IMR-90 (cell line): ENCODE measurements at regions not wholly inside any gene's neighbourhood (a gene's known extent, or its start where the extent isn't known, plus 50 kb on each side); places are given as distances from the start of the nearest gene placed in this dataset.

Experiments
- ATAC-seq: fragments of 200-7000 bp; cut with Tn5 transposase; 2 replicates; pipeline ENCODE4 v1.9.1; 2020; ENCODE audit warnings: low read depth, mild to moderate bottlenecking, moderate library complexity
- BruUV-seq: library from RNA; stranded (reverse); fragments of 400-500 nt; replicated peaks from 2 replicates; lab custom pipeline; 2021; lab: Mats Ljungman, UMichigan
- CTCF ChIA-PET: fragments of 300-600 bp; formaldehyde crosslinking; extraction: SDS; loops from one replicate; lab custom pipeline; 2021; ENCODE audit warnings: antibody characterized with exemption; lab: Yijun Ruan, JAX
- POLR2A ChIA-PET: fragments of 300-600 bp; sonication (Branson Sonifier 250); formaldehyde crosslinking; loops from one replicate; lab custom pipeline; 2022; ENCODE audit warnings: antibody characterized with exemption; ENCODE audit not compliant: unreplicated experiment; lab: Charles Lee
- DNase-seq: peaks from one replicate; pipeline ENCODE4 v3.0.0; 2013
- H2AFZ ChIP-seq: replicated peaks from 2 replicates; pipeline ENCODE3; 2013; ENCODE audit warnings: low read length, mild to moderate bottlenecking; ENCODE audit not compliant: poor library complexity
- H2AK5ac ChIP-seq: 2 replicates; pipeline ENCODE4 v1.6.1; 2013; ENCODE audit warnings: low read depth, low read length, inconsistent platforms
- H2AK9ac ChIP-seq: replicated peaks from 2 replicates; pipeline ENCODE3; 2013; ENCODE audit warnings: mild to moderate bottlenecking, low read depth, low read length, moderate library complexity; ENCODE audit not compliant: poor library complexity
- H2BK120ac ChIP-seq: 2 replicates; pipeline ENCODE4 v1.6.1; 2013; ENCODE audit warnings: low read depth, low read length, inconsistent platforms
- H2BK15ac ChIP-seq: 3 replicates; pipeline ENCODE4 v1.6.1; 2013; ENCODE audit warnings: low read depth, low read length, inconsistent platforms
- H2BK20ac ChIP-seq: 2 replicates; pipeline ENCODE4 v1.6.1; 2013; ENCODE audit warnings: low read depth, mild to moderate bottlenecking, inconsistent platforms, low read length, moderate library complexity
- H2BK5ac ChIP-seq: 2 replicates; pipeline ENCODE4 v1.6.1; 2013; ENCODE audit warnings: mild to moderate bottlenecking, low read depth, low read length, inconsistent platforms; ENCODE audit not compliant: poor library complexity, severe bottlenecking
- H3K14ac ChIP-seq: replicated peaks from 2 replicates; pipeline ENCODE4 v1.6.1; 2013; ENCODE audit warnings: low read depth, low read length, inconsistent platforms
- H3K18ac ChIP-seq: 2 replicates; pipeline ENCODE4 v1.6.1; 2013; ENCODE audit warnings: low read depth, low read length, control low read depth
- H3K23ac ChIP-seq: 2 replicates; pipeline ENCODE4 v1.6.1; 2013; ENCODE audit warnings: low read depth, low read length, inconsistent platforms
- H3K27ac ChIP-seq: 2 replicates; pipeline ENCODE4 v1.5.1; 2013; ENCODE audit warnings: mild to moderate bottlenecking, control low read depth, low read length; ENCODE audit not compliant: insufficient read depth
- H3K27me3 ChIP-seq: 2 replicates; pipeline ENCODE4 v1.6.1; 2013; ENCODE audit warnings: low read length; ENCODE audit not compliant: control insufficient read depth, insufficient read depth
- H3K36me3 ChIP-seq: 2 replicates; pipeline ENCODE4 v1.6.1; 2013; ENCODE audit warnings: low read length, mixed read lengths; ENCODE audit not compliant: control insufficient read depth, insufficient read depth
- H3K4ac ChIP-seq: 2 replicates; pipeline ENCODE4 v1.6.1; 2013; ENCODE audit warnings: low read depth, low read length, inconsistent platforms
- H3K4me1 ChIP-seq: 2 replicates; pipeline ENCODE4 v1.6.1; 2013; ENCODE audit warnings: low read length, mixed read lengths; ENCODE audit not compliant: control insufficient read depth, insufficient read depth
- H3K4me2 ChIP-seq: 2 replicates; pipeline ENCODE4 v1.6.1; 2013; ENCODE audit warnings: low read depth, mild to moderate bottlenecking, control low read depth, low read length, moderate library complexity
- H3K4me3 ChIP-seq: 2 replicates; pipeline ENCODE4 v1.5.1; 2013; ENCODE audit warnings: low read depth, mild to moderate bottlenecking, control low read depth, low read length, moderate library complexity; ENCODE audit not compliant: insufficient read depth
- H3K56ac ChIP-seq: 2 replicates; pipeline ENCODE4 v1.6.1; 2013; ENCODE audit warnings: low read length, inconsistent platforms; ENCODE audit not compliant: insufficient read depth; ENCODE audit errors: extremely low read depth
- H3K79me1 ChIP-seq, 2 experiments: 2 replicates each; pipeline ENCODE4 v1.6.1; 2013; ENCODE audit warnings: low read length in 2 of 2, inconsistent platforms in 1 of 2, low read depth in 1 of 2
- H3K9ac ChIP-seq: 2 replicates; pipeline ENCODE4 v1.6.1; 2013; ENCODE audit warnings: low read depth, low read length, control low read depth
- H3K9me1 ChIP-seq: 2 replicates; pipeline ENCODE4 v1.6.1; 2013; ENCODE audit warnings: low read length, inconsistent platforms; ENCODE audit not compliant: insufficient read depth
- H3K9me3 ChIP-seq: 2 replicates; pipeline ENCODE4 v1.6.1; 2013; ENCODE audit warnings: low read length; ENCODE audit not compliant: control insufficient read depth, insufficient read depth
- H4K20me1 ChIP-seq: 2 replicates; pipeline ENCODE4 v1.6.1; 2013; ENCODE audit warnings: low read length, inconsistent platforms; ENCODE audit not compliant: insufficient read depth
- H4K5ac ChIP-seq: 2 replicates; pipeline ENCODE4 v1.6.1; 2013; ENCODE audit warnings: mild to moderate bottlenecking, low read depth, low read length, control low read depth
- H4K8ac ChIP-seq, 2 experiments: 2 replicates each; pipeline ENCODE4 v1.6.1; 2013; ENCODE audit warnings: low read depth in 2 of 2, low read length in 2 of 2, control low read depth in 1 of 2, inconsistent platforms in 1 of 2
- H4K91ac ChIP-seq: 2 replicates; pipeline ENCODE4 v1.6.1; 2013; ENCODE audit warnings: low read depth, low read length, inconsistent platforms; ENCODE audit not compliant: insufficient read depth
- BHLHE40 ChIP-seq: fragments of 150-350 bp; IDR thresholded peaks from 2 replicates; pipeline ENCODE4 v1.6.1; 2016; ENCODE audit warnings: mild to moderate bottlenecking, low read depth, low read length
- CEBPB ChIP-seq: IDR thresholded peaks from 2 replicates; pipeline ENCODE4 v1.6.1; 2012; ENCODE audit warnings: low read depth, low read length, improper control_type of control experiment
- CHD1 ChIP-seq: IDR thresholded peaks from 2 replicates; pipeline ENCODE4 v1.6.1; 2012; ENCODE audit warnings: low read depth, low read length, improper control_type of control experiment
- CTCF ChIP-seq: conservative IDR thresholded peaks from 2 replicates; pipeline ENCODE4 v1.5.1; 2012; ENCODE audit warnings: mild to moderate bottlenecking, low read depth, low read length, improper control_type of control experiment
- FOS ChIP-seq: fragments of 150-350 bp; IDR thresholded peaks from 2 replicates; pipeline ENCODE4 v1.6.1; 2016; ENCODE audit warnings: low read depth, low read length
- MAFK ChIP-seq: IDR thresholded peaks from 2 replicates; pipeline ENCODE4 v1.6.1; 2012; ENCODE audit warnings: low read depth, low read length, improper control_type of control experiment
- MAZ ChIP-seq: IDR thresholded peaks from 2 replicates; pipeline ENCODE4 v1.6.1; 2012; ENCODE audit warnings: low read depth, mild to moderate bottlenecking, low read length, improper control_type of control experiment, moderate library complexity, borderline replicate concordance
- MXI1 ChIP-seq: IDR thresholded peaks from 2 replicates; pipeline ENCODE4 v1.6.1; 2012; ENCODE audit warnings: low read depth, mild to moderate bottlenecking, low read length, moderate library complexity, borderline replicate concordance
- NFE2L2 ChIP-seq: fragments of 150-350 bp; IDR thresholded peaks from 2 replicates; pipeline ENCODE4 v1.6.1; 2016; ENCODE audit warnings: low read depth, mild to moderate bottlenecking, low read length
- POLR2A ChIP-seq: IDR thresholded peaks from 2 replicates; pipeline ENCODE4 v1.6.1; 2012; ENCODE audit warnings: mild to moderate bottlenecking, low read depth, low read length
- RAD21 ChIP-seq: IDR thresholded peaks from 2 replicates; pipeline ENCODE4 v1.6.1; 2012; ENCODE audit warnings: low read length, improper control_type of control experiment
- RCOR1 ChIP-seq: IDR thresholded peaks from 2 replicates; pipeline ENCODE4 v1.6.1; 2012; ENCODE audit warnings: mild to moderate bottlenecking, low read length, improper control_type of control experiment; ENCODE audit not compliant: insufficient replicate concordance
- SMC3 ChIP-seq: fragments of 150-350 bp; IDR thresholded peaks from 2 replicates; pipeline ENCODE4 v1.6.1; 2016; ENCODE audit warnings: low read depth, mild to moderate bottlenecking, antibody characterized with exemption, low read length, moderate library complexity
- USF2 ChIP-seq: fragments of 150-350 bp; IDR thresholded peaks from 2 replicates; pipeline ENCODE4 v1.6.1; 2017; ENCODE audit warnings: mild to moderate bottlenecking, antibody characterized with exemption, low read length, low read depth
- WGBS, 2 experiments: methylation state at CpG; one replicate each; pipeline versions ENCODE4 v1.1.5 to v1.1.7; 2013; ENCODE audit warnings: missing lambda C conversion rate in 2 of 2; ENCODE audit not compliant: insufficient read length in 1 of 2; ENCODE audit errors: extremely low coverage in 2 of 2; 5-methylcytosine and 5-hydroxymethylcytosine counted together
- dilution Hi-C: fragments of 300-500 bp; cut with HindIII; formaldehyde crosslinking; loops from one replicate; pipeline ENCODE4 v1.14.3; 2018; ENCODE audit warnings: low sequenced_read_pairs; ENCODE audit not compliant: unreplicated experiment
- in situ Hi-C: fragments of 300-500 bp; cut with MboI; formaldehyde crosslinking; loops from 3 replicates; pipeline ENCODE4 v1.14.3; 2019; ENCODE audit warnings: low sequenced_read_pairs, inconsistent platforms, mixed read lengths
- intact Hi-C: fragments of 100-400 bp; cut with micrococcal nuclease; formaldehyde crosslinking; loops from 2 replicates; pipeline ENCODE4 v1.10.0; 2022
- TF ChIP-seq, protein P1 (sequence below): fragments of 150-350 bp; IDR thresholded peaks from 2 replicates; pipeline ENCODE4 v1.6.1; 2016; ENCODE audit warnings: low read depth, mild to moderate bottlenecking, low read length, moderate library complexity, borderline replicate concordance

GRCh38 chr2:41576423-41576822, 471.4 kb upstream of the PKDCC start:
- H2BK15ac ChIP-seq = no peak overlapping the region
- H3K9me1 ChIP-seq = no peaks in the 10 kb centered on the region
- no peak overlapping the region for H2BK120ac ChIP-seq
- no TSS peak for BruUV-seq
- CTCF ChIA-PET = no interaction called here
- dilution Hi-C loops (no loop called here), in situ Hi-C loops (no loop called here), intact Hi-C loops (no loop called here)
- H3K4ac ChIP-seq = no peak overlapping the region
- H3K18ac ChIP-seq = no peak overlapping the region
- no peak overlapping the region for H3K4me2 ChIP-seq
- ATAC-seq (no peak), DNase-seq (no peak)
- no peak overlapping the region for H4K8ac ChIP-seq
- no peak overlapping the region for H3K14ac ChIP-seq
- no peak overlapping the region for H3K9ac ChIP-seq
- no peak overlapping the region for H3K27ac ChIP-seq
- H2BK5ac ChIP-seq = no peak overlapping the region
- H4K91ac ChIP-seq = no peak overlapping the region
- H3K4me3 ChIP-seq = no peak overlapping the region
- no peak overlapping the region for H2AK9ac ChIP-seq
- no peak overlapping the region for H3K23ac ChIP-seq
- WGBS, 2 experiments = no CpG with 5 or more reads among the region's 2 CpGs
- TF ChIP-seq CHD1 = no peak
- no peak for TF ChIP-seq FOS
- no peak for TF ChIP-seq POLR2A
- TF ChIP-seq SMC3 = no peak
- TF ChIP-seq MAFK = no peak
- no peak for TF ChIP-seq RAD21
- TF ChIP-seq NFE2L2 = no peak
- no peak for TF ChIP-seq BHLHE40
- TF ChIP-seq RCOR1 = no peak
- no peak for TF ChIP-seq CEBPB
- no peak for TF ChIP-seq USF2
- TF ChIP-seq CTCF = no peak
- TF ChIP-seq, protein P1, sequence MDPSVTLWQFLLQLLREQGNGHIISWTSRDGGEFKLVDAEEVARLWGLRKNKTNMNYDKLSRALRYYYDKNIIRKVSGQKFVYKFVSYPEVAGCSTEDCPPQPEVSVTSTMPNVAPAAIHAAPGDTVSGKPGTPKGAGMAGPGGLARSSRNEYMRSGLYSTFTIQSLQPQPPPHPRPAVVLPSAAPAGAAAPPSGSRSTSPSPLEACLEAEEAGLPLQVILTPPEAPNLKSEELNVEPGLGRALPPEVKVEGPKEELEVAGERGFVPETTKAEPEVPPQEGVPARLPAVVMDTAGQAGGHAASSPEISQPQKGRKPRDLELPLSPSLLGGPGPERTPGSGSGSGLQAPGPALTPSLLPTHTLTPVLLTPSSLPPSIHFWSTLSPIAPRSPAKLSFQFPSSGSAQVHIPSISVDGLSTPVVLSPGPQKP = no peak
- TF ChIP-seq MAZ = no peak
- no peak for TF ChIP-seq MXI1
- H3K4me1 ChIP-seq = no peaks in the 10 kb centered on the region
- H2AK5ac ChIP-seq = no peak overlapping the region
- H2AFZ ChIP-seq = no peak overlapping the region
- H2BK20ac ChIP-seq = no peak overlapping the region
- H4K5ac ChIP-seq = no peak overlapping the region
- H3K9me3 ChIP-seq = no peaks in the 10 kb centered on the region
- POLR2A ChIA-PET = no interaction called here
- H3K36me3 ChIP-seq = no peaks in the 10 kb centered on the region
- no peaks in the 10 kb centered on the region for H3K79me1 ChIP-seq
- H3K27me3 ChIP-seq = no peaks in the 10 kb centered on the region
- no peaks in the 10 kb centered on the region for H4K20me1 ChIP-seq
- no peak overlapping the region for H3K56ac ChIP-seq
